ENCODE measurements at regions not wholly inside any gene's neighbourhood (a gene's known extent, or its start where the extent isn't known, plus 50 kb on each side); places are given as distances from the start of the nearest gene placed in this dataset.
"Not testable (repeated sequence)": the region's sequence is repeated elsewhere in the genome, so short reads cannot be mapped to it uniquely, and the experiment has no call there.

DNA sequence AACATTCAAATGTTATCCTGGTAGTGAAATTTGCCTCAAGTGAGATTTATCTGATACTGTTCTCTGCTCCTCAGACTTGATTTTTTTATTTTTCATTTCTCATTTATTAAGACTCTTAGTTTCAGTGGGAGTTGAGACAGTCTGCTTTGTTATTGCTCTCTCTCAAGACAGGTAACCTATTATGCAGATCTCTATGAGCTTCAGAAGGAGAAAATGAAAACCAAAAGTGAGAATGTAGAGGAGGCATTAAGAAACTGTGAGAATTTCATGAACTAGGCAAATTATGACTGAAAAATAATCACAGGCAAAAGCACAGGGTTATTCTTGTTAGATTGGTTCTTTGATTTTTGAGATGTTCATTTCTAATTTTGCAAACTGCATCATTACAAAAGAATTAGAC, 290.0 kb upstream of the CHORDC1 start:
- Histone ChIP-seq H3K27ac (ENCODE audit: low read depth in 2 of 2, low read length in 1 of 2) (no peak overlapping the region), H3K4me1 (ENCODE audit: control insufficient read depth in 2 of 2, insufficient read depth in 2 of 2, low read length in 1 of 2) (no peaks in the 10 kb centered on the region)

DNA sequence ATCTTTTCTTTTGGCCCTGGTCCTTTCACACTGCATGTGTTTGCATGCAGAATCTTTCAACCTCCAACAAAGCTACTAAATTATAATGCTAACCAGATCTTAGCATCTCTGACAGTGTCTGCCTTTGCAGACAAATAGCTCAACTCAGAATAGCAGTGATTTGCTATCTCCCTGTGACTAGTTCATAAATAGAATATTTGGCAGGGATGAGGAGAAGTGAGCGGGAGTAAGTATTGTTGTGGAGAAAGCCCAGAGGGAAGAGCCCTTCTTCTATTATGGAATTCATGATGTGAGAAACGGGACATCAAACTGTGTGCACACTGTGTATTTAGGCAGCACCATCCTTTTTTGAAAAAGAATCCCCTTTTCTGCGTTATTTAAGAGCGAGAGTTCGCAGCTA, 288.0 kb upstream of the CHORDC1 start:
- 81 to 88% methylated on average over 5 of the region's 5 CpGs for whole genome bisulfite sequencing, 2 donors

More for the DNA sequence above, 290.0 kb upstream of the CHORDC1 start:
- Histone ChIP-seq H3K9me3 (ENCODE audit: control insufficient read depth in 2 of 2, insufficient read depth in 1 of 2, low read depth in 1 of 2, low read length in 1 of 2) (no peaks in the 10 kb centered on the region), H3K27me3 (ENCODE audit: control insufficient read depth in 1 of 2, insufficient read depth in 2 of 2, low read length in 2 of 2) (no peaks in the 10 kb centered on the region), H3K36me3 (ENCODE audit: control insufficient read depth in 2 of 2, insufficient read depth in 2 of 2, low read length in 1 of 2) (no peaks in the 10 kb centered on the region), H3K4me3 (ENCODE audit: low read depth in 1 of 2, low read length in 2 of 2) (no peak overlapping the region)

DNA sequence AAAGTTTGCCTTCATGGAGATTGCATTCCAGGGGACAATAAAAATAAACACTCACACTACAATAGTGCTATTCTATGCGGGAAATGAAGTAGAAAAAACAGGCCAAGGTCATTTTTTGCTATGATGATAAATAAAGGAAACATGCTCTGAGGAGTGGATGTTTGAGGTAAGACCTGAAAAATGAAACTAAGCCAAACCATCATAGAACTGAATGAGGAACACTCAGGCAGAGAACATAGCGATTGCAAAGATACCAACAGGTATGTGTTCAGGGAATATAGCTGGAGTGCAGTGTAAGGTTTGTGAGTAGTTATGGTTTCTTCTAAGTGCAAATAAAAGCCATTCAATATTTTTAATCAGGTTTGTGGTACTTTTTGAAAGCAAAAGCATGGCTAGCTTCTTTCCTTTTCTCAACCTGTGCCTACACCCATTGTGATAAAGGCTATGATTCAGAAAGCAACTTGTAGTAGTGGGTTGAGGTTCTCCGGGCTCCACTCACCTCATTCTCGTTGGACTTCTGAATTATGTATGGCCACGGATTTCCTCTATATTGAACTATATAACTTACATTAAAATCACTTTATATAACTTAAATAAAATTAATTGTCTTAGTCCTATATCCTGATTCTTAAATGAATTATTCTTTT, 278.2 kb upstream of the CHORDC1 start:
- no peaks in the 10 kb centered on the region for H3K36me3 ChIP-seq (ENCODE audit: control insufficient read depth in 2 of 2, insufficient read depth in 2 of 2, low read length in 1 of 2)
- no peak overlapping the region for H3K4me3 ChIP-seq (ENCODE audit: low read depth in 1 of 2, low read length in 2 of 2)
- WGBS, 2 donors, result 67 to 70% methylated on average over 5 of the region's 5 CpGs
- no peaks in the 10 kb centered on the region for H3K9me3 ChIP-seq (ENCODE audit: control insufficient read depth in 2 of 2, insufficient read depth in 1 of 2, low read depth in 1 of 2, low read length in 1 of 2)
- no peak overlapping the region for H3K27ac ChIP-seq (ENCODE audit: low read depth in 2 of 2, low read length in 1 of 2)
- no peaks in the 10 kb centered on the region for H3K27me3 ChIP-seq (ENCODE audit: control insufficient read depth in 1 of 2, insufficient read depth in 2 of 2, low read length in 2 of 2)
- no peaks in the 10 kb centered on the region for H3K4me1 ChIP-seq (ENCODE audit: control insufficient read depth in 2 of 2, insufficient read depth in 2 of 2, low read length in 1 of 2)

More for the DNA sequence above, 288.0 kb upstream of the CHORDC1 start:
- H3K27ac ChIP-seq (ENCODE audit: low read depth in 2 of 2, low read length in 1 of 2), result no peak overlapping the region
- no peak overlapping the region for H3K4me3 ChIP-seq (ENCODE audit: low read depth in 1 of 2, low read length in 2 of 2)
- no peaks in the 10 kb centered on the region for H3K27me3 ChIP-seq (ENCODE audit: control insufficient read depth in 1 of 2, insufficient read depth in 2 of 2, low read length in 2 of 2)
- no peaks in the 10 kb centered on the region for H3K9me3 ChIP-seq (ENCODE audit: control insufficient read depth in 2 of 2, insufficient read depth in 1 of 2, low read depth in 1 of 2, low read length in 1 of 2)
- H3K4me1 ChIP-seq (ENCODE audit: control insufficient read depth in 2 of 2, insufficient read depth in 2 of 2, low read length in 1 of 2), result no peaks in the 10 kb centered on the region
- H3K36me3 ChIP-seq (ENCODE audit: control insufficient read depth in 2 of 2, insufficient read depth in 2 of 2, low read length in 1 of 2), result no peaks in the 10 kb centered on the region

DNA sequence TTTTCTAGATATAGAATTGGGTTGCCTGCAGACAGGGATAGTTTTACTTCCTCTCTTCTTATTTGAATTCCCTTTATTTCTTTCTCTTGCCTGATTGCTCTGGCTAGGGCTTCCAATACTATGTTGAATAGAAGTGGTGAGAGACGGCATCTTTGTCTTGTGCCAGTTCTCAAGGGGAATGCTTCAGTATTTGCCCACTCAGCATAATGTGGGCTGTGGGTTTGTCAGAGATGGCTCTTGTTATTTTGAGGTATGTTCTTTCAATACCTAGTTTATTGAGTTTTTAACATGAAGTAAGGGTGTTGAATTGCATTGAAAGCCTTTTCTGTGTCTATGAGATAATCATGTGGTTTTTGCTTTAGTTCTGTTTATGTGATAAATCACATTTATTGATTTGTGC, 273.9 kb upstream of the CHORDC1 start:
- Histone ChIP-seq H3K9me3 (ENCODE audit: control insufficient read depth in 2 of 2, insufficient read depth in 1 of 2, low read depth in 1 of 2, low read length in 1 of 2) (no peaks in the 10 kb centered on the region), H3K27ac (ENCODE audit: low read depth in 2 of 2, low read length in 1 of 2) (no peak overlapping the region), H3K4me3 (ENCODE audit: low read depth in 1 of 2, low read length in 2 of 2) (no peak overlapping the region), H3K4me1 (ENCODE audit: control insufficient read depth in 2 of 2, insufficient read depth in 2 of 2, low read length in 1 of 2) (no peaks in the 10 kb centered on the region), H3K36me3 (ENCODE audit: control insufficient read depth in 2 of 2, insufficient read depth in 2 of 2, low read length in 1 of 2) (no peaks in the 10 kb centered on the region), H3K27me3 (ENCODE audit: control insufficient read depth in 1 of 2, insufficient read depth in 2 of 2, low read length in 2 of 2) (no peaks in the 10 kb centered on the region)
- 93 to 97% methylated on average over 1 of the region's 1 CpG for WGBS, 2 donors

DNA sequence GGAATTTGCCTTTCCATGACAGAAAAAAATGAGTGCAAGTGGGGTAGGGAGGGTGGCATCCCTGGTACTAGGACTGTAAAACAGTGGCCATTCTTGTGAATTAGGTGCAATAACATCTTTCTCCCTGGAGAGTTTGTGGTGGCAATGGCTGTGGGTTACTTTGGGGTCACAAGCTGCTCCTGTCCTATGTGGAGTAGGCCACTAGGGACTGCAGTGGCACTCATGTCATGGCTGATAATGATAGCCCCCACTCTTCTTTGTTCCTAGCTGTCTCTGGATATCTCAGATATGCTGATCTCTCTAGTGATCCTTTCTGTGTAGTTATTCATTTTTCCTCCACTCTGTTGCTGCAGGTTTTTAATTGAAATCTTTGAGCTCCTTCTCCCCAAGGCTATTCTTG, 270.5 kb upstream of the CHORDC1 start:
- H3K27ac ChIP-seq (ENCODE audit: low read depth in 2 of 2, low read length in 1 of 2), result no peak overlapping the region
- no peak overlapping the region for H3K4me3 ChIP-seq (ENCODE audit: low read depth in 1 of 2, low read length in 2 of 2)
- H3K4me1 ChIP-seq (ENCODE audit: control insufficient read depth in 2 of 2, insufficient read depth in 2 of 2, low read length in 1 of 2), result no peaks in the 10 kb centered on the region
- no peaks in the 10 kb centered on the region for H3K27me3 ChIP-seq (ENCODE audit: control insufficient read depth in 1 of 2, insufficient read depth in 2 of 2, low read length in 2 of 2)
- no peaks in the 10 kb centered on the region for H3K36me3 ChIP-seq (ENCODE audit: control insufficient read depth in 2 of 2, insufficient read depth in 2 of 2, low read length in 1 of 2)
- H3K9me3 ChIP-seq (ENCODE audit: control insufficient read depth in 2 of 2, insufficient read depth in 1 of 2, low read depth in 1 of 2, low read length in 1 of 2), result peaks cover 0 to 2% of the 10 kb centered on the region in 2 donors

DNA sequence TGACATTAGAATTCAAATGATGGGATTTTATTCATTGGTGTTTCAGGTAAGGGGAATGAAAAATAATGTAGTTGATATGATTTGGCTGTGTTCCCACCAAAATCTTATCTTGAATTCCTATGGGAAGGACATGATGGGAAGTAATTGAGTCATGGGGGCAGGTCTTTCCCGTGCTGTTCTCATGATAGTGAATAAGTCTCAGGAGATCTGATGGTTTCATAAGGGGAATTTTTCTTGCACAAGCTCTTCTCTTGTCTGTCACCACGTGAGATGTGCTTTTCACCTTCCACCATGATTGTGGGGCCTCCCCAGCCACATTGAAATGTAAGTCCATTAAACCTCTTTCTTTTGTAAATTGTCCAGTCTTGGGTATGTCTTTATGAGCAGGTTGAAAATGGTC, 268.6 kb upstream of the CHORDC1 start:
- peaks cover 0 to 2% of the 10 kb centered on the region in 2 donors for H3K9me3 ChIP-seq (ENCODE audit: control insufficient read depth in 2 of 2, insufficient read depth in 1 of 2, low read depth in 1 of 2, low read length in 1 of 2)
- no peak overlapping the region for H3K4me3 ChIP-seq (ENCODE audit: low read depth in 1 of 2, low read length in 2 of 2)
- H3K27me3 ChIP-seq (ENCODE audit: control insufficient read depth in 1 of 2, insufficient read depth in 2 of 2, low read length in 2 of 2), result no peaks in the 10 kb centered on the region
- whole genome bisulfite sequencing, 2 donors, result 51 to 58% methylated on average over 2 of the region's 2 CpGs
- no peak overlapping the region for H3K27ac ChIP-seq (ENCODE audit: low read depth in 2 of 2, low read length in 1 of 2)
- H3K36me3 ChIP-seq (ENCODE audit: control insufficient read depth in 2 of 2, insufficient read depth in 2 of 2, low read length in 1 of 2), result no peaks in the 10 kb centered on the region
- no peaks in the 10 kb centered on the region for H3K4me1 ChIP-seq (ENCODE audit: control insufficient read depth in 2 of 2, insufficient read depth in 2 of 2, low read length in 1 of 2)

DNA sequence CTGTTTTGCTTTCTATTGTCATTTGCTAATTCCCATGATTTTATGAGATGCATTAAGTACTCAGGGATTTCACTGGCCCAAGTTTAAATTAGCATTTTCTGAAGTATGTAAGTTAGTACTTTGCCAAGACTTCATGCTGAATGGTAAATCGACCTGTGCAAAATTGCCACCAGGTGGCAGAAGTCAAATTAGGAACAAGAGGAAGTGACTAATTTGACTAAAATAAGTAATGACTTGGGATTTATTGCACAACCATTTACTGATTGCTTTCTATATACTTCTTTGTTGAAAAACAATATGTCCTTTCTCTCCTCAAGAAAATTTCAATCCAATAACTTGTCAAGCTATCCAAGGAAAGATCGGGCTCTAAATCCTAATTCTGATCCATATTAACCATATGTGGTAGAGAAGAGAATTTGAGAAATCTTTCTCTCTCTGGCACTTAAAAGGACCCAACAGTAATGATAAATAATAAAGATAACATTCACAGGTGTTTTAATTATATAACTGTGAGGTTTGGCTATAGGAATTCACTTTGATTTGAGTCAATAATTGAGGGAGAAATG, 253.7 kb upstream of the CHORDC1 start:
- Histone ChIP-seq H3K9me3 (ENCODE audit: control insufficient read depth in 2 of 2, insufficient read depth in 1 of 2, low read depth in 1 of 2, low read length in 1 of 2) (no peaks in the 10 kb centered on the region), H3K4me1 (ENCODE audit: control insufficient read depth in 2 of 2, insufficient read depth in 2 of 2, low read length in 1 of 2) (no peaks in the 10 kb centered on the region), H3K27ac (ENCODE audit: low read depth in 2 of 2, low read length in 1 of 2) (no peak overlapping the region), H3K36me3 (ENCODE audit: control insufficient read depth in 2 of 2, insufficient read depth in 2 of 2, low read length in 1 of 2) (no peaks in the 10 kb centered on the region), H3K4me3 (ENCODE audit: low read depth in 1 of 2, low read length in 2 of 2) (no peak overlapping the region), H3K27me3 (ENCODE audit: control insufficient read depth in 1 of 2, insufficient read depth in 2 of 2, low read length in 2 of 2) (no peaks in the 10 kb centered on the region)
- 39 to 40% methylated on average over 2 of the region's 2 CpGs for WGBS, 2 donors

DNA sequence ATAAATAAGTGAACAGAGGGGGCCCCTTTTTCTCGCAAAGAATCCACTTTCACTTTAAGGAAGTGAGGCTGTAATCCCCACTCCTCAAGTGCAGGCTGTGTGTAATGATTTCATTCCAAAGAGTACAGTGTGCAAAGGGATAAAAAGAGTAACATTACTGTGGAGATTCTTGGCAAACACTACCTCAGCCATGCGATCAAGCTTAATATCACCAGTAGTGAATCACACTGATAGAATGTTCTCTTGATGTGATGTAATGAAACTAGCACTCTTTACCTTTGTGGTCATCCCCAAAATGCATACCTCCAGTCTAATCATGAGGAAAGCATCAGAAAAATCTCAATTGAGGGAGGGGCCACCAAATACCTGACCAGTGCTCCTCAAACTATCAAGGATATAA, 246.1 kb upstream of the CHORDC1 start:
- H3K4me3 ChIP-seq (ENCODE audit: low read depth in 1 of 2, low read length in 2 of 2), result no peak overlapping the region
- no peaks in the 10 kb centered on the region for H3K36me3 ChIP-seq (ENCODE audit: control insufficient read depth in 2 of 2, insufficient read depth in 2 of 2, low read length in 1 of 2)
- no peak overlapping the region for H3K27ac ChIP-seq (ENCODE audit: low read depth in 2 of 2, low read length in 1 of 2)
- H3K27me3 ChIP-seq (ENCODE audit: control insufficient read depth in 1 of 2, insufficient read depth in 2 of 2, low read length in 2 of 2), result no peaks in the 10 kb centered on the region
- H3K9me3 ChIP-seq (ENCODE audit: control insufficient read depth in 2 of 2, insufficient read depth in 1 of 2, low read depth in 1 of 2, low read length in 1 of 2), result no peaks in the 10 kb centered on the region
- H3K4me1 ChIP-seq (ENCODE audit: control insufficient read depth in 2 of 2, insufficient read depth in 2 of 2, low read length in 1 of 2), result no peaks in the 10 kb centered on the region
- 49 to 58% methylated on average over 2 of the region's 2 CpGs for WGBS, 2 donors

DNA sequence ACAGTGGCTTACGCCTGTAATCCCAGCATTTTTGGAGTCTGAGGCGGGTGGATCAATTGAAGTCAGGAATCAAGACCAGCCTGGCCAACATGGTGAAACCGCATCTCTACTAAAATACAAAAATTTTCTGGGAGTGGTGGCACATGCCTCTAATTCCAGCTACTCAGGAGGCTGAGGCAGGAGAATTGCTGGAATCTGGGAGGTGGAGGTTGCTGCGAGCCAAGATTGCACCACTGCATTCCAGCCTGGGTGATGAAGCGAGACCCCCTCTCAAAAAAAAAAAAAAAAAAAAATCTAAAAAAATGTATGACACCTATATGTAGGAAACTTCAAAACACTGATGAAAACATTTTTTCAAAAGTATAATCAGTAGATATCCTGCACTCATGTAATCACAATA, 242.7 kb upstream of the CHORDC1 start:
- no peaks in the 10 kb centered on the region for H3K36me3 ChIP-seq (ENCODE audit: control insufficient read depth in 2 of 2, insufficient read depth in 2 of 2, low read length in 1 of 2)
- H3K4me1 ChIP-seq (ENCODE audit: control insufficient read depth in 2 of 2, insufficient read depth in 2 of 2, low read length in 1 of 2), result no peaks in the 10 kb centered on the region
- no peaks in the 10 kb centered on the region for H3K27me3 ChIP-seq (ENCODE audit: control insufficient read depth in 1 of 2, insufficient read depth in 2 of 2, low read length in 2 of 2)
- H3K9me3 ChIP-seq (ENCODE audit: control insufficient read depth in 2 of 2, insufficient read depth in 1 of 2, low read depth in 1 of 2, low read length in 1 of 2), result no peaks in the 10 kb centered on the region
- 91 to 92% methylated on average over 5 of the region's 5 CpGs for WGBS, 2 donors
- H3K4me3 ChIP-seq (ENCODE audit: low read depth in 1 of 2, low read length in 2 of 2), result no peak overlapping the region
- no peak overlapping the region for H3K27ac ChIP-seq (ENCODE audit: low read depth in 2 of 2, low read length in 1 of 2)

DNA sequence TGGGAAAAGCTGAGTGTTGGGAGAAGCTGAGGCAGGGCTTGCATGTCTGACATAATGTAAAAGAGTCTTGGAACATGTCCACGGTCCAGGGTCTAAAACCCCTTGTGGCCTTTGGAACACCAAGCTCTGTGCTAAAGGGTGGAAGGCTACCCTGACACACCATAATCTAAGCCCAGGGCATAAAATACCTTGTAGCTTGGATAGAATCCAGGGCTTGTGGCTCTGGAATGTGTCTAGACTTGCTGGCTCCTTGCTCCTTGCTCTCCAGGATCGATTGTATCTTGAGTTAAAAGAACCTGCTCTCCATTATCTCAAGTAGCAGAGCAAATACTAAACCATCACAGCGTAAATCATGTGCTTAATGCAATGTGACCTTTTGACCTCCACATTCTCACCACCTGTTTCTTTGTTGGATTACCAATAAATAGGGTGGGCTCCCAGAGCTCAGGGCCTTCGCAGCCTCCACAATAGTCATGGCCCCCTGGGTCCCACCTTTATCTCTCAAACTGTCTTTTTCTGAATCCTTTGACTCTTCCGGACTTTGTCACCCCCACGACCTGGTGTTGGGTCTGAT, 232.6 kb upstream of the CHORDC1 start:
- not testable (repeated sequence) for H3K4me1 ChIP-seq (ENCODE audit: control insufficient read depth in 2 of 2, insufficient read depth in 2 of 2, low read length in 1 of 2); H3K9me3 ChIP-seq (ENCODE audit: control insufficient read depth in 2 of 2, insufficient read depth in 1 of 2, low read depth in 1 of 2, low read length in 1 of 2); H3K27ac ChIP-seq (ENCODE audit: low read depth in 2 of 2, low read length in 1 of 2); H3K36me3 ChIP-seq (ENCODE audit: control insufficient read depth in 2 of 2, insufficient read depth in 2 of 2, low read length in 1 of 2); H3K4me3 ChIP-seq (ENCODE audit: low read depth in 1 of 2, low read length in 2 of 2); H3K27me3 ChIP-seq (ENCODE audit: control insufficient read depth in 1 of 2, insufficient read depth in 2 of 2, low read length in 2 of 2)
- WGBS, 2 donors, result 49 to 58% methylated on average over 6 of the region's 6 CpGs

All from esophagus (tissue), 2 donors.